ENCODE measurements at regions not wholly inside any gene's neighbourhood (a gene's known extent, or its start where the extent isn't known, plus 50 kb on each side); places are given as distances from the start of the nearest gene placed in this dataset.

DNA sequence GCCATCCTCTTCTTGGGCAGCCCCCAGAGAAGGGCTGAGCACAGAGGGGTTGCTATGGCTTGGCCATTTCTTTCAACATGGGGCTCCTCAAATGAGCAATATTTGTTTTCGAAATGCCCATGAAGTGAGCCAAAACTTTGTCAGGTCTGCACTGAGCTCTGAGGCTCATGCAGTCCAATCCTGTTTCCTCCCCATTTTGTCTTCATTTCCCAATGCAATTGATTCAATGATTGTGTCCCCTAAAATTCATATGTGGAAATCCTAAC lies 60.6 kb upstream of the CD44 start:
- H3K4me3 ChIP-seq (ENCODE audit: low read depth, low read length): no peak overlapping the region
- TF ChIP-seq CTCF (IDR thresholded peaks at IDR 0.05; ENCODE audit: insufficient read depth, low read length): no peak
- no peak for DNase-seq (ENCODE audit: low read depth)

- no peak for DNase-seq (ENCODE audit: low read depth)
- H3K4me3 ChIP-seq (ENCODE audit: low read depth, low read length): no peak overlapping the region
- TF ChIP-seq CTCF (IDR thresholded peaks at IDR 0.05; ENCODE audit: insufficient read depth, low read length): no peak
These were observed 59.4 kb upstream of the CD44 start for GRCh38 chr11:35079611-35080010.

GRCh38 chr11:35082321-35083180 lies 56.4 kb upstream of the CD44 start:
- peak overlapping the region; percentile 32 for H3K4me3 ChIP-seq (ENCODE audit: low read depth, low read length)
- no peak for TF ChIP-seq CTCF (IDR thresholded peaks at IDR 0.05; ENCODE audit: insufficient read depth, low read length)
- DNase-seq (ENCODE audit: low read depth): peak; percentile 81

GRCh38 chr11:35083181-35083430 lies 55.9 kb upstream of the CD44 start:
- no peak for TF ChIP-seq CTCF (IDR thresholded peaks at IDR 0.05; ENCODE audit: insufficient read depth, low read length)
- H3K4me3 ChIP-seq (ENCODE audit: low read depth, low read length): no peak overlapping the region
- DNase-seq (ENCODE audit: low read depth): no peak

GRCh38 chr11:35083431-35084238 lies 55.3 kb upstream of the CD44 start:
- DNase-seq (ENCODE audit: low read depth): peak; percentile 99
- TF ChIP-seq CTCF (IDR thresholded peaks at IDR 0.05; ENCODE audit: insufficient read depth, low read length): no peak
- no peak overlapping the region for H3K4me3 ChIP-seq (ENCODE audit: low read depth, low read length)

DNA sequence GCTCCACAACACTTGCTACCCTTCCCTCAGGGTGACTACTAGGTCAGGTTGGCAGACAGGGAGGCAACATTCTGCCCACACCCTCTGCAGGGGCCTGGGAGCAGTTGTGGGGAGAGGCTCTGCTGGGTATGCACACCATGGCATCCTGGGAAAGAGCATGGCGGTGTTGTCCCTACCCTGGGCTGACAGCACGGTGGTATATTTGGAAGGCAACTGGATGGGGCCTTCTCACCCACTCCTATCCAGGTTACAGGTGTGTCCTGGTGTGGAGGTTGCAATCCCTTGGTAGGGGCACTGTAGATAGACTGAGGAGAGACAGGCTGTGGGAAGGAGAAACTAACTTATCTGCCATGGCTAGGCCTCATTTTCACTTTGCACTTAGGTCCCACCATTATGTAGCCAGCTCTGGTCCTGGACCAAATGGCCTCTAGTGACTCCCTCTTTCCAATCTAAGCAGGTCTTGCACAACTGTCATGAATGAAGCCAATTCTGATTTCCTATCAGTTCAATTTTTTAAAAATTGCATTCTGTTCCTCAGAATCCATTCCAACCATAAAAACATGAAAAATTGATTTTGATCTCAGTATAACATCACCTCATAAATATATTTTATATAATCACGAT lies 54.0 kb upstream of the CD44 start:
- DNase-seq (ENCODE audit: low read depth): no peak
- TF ChIP-seq CTCF (IDR thresholded peaks at IDR 0.05; ENCODE audit: insufficient read depth, low read length): no peak
- H3K4me3 ChIP-seq (ENCODE audit: low read depth, low read length): no peak overlapping the region
